ENCODE measurements at regions not wholly inside any gene's neighbourhood (a gene's known extent, or its start where the extent isn't known, plus 50 kb on each side); places are given as distances from the start of the nearest gene placed in this dataset.

DNA sequence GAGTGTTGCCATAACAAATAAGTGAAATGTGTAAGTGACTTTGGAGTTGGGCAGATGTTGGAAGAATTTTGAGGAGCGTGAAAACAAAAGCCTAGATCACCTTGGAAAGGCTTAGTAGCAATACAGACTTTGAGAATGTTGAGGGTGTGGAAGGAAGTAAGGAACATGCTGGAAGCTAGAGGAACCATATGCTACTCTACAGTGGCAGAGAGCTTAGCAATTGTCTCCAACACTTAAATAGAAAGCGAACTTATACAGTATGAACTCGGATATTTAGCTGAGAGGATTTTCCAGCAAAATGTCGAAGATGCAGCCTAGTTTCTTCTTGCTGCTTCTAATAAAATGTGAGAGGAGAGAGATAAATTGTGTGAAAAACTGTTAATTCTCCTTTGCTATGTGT lies 271.2 kb downstream of the ADRA2A start:
- peaks cover 0 to 13% (median 3%) of the 10 kb centered on the region in 7 donors for H3K9me3 Mint-ChIP-seq
- H3K4me1 Mint-ChIP-seq, result no peaks in the 10 kb centered on the region
- ATAC-seq (ENCODE audit: low read depth in 2 of 2) (no peak), DNase-seq (no peak)
- H3K36me3 Mint-ChIP-seq, result no peaks in the 10 kb centered on the region
- no peak overlapping the region for H3K27ac Mint-ChIP-seq
- no peak overlapping the region for H3K4me3 Mint-ChIP-seq
- H3K27me3 Mint-ChIP-seq, result peaks cover 27 to 33% (median 29%) of the 10 kb centered on the region in 3 donors

DNA sequence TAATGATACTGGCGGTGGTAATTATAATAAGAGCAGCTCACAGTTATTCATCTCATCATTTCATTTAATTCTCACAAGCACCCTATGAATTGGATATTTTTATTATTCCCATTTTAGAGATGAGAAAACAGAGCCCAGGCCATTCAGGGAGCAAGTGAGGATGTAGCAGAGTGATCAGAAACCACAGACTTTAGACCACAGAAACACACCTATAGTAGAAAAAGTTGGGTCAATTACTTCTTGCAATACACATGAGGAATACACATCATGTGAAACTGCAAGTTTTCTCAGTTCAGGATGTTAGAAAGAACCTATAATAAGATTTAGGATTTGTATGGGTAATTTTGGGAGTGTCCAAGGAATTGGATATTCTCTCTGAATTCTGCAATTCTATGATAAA lies 278.0 kb downstream of the ADRA2A start:
- DNase-seq (no peak), ATAC-seq (ENCODE audit: low read depth in 2 of 2) (no peak)
- Mint-ChIP-seq H3K9me3 (no peaks in the 10 kb centered on the region), H3K27me3 (peaks cover 42 to 52% (median 46%) of the 10 kb centered on the region in 3 donors), H3K4me1 (no peaks in the 10 kb centered on the region), H3K27ac (no peak overlapping the region), H3K36me3 (no peaks in the 10 kb centered on the region), H3K4me3 (no peak overlapping the region)

DNA sequence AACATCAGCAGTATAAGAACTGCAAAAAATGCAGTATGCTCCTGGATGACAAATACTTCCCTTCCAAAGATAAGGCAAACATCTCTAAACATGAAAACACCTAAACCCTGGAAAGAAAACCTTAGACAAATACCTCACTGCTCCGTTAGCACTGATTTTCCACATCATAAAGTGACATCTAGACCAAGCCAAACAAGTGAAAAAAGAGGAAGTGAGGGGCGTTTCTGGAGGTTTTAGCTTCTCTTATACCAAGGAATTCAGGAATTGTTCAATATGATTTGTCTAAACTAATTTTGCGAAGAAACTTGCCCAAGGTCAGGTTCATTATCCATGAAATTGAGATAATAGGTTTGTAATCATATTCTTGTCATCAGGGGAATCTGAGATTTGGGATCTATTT lies 279.7 kb downstream of the ADRA2A start:
- no peak overlapping the region for H3K27ac Mint-ChIP-seq
- H3K4me3 Mint-ChIP-seq, result no peak overlapping the region
- H3K4me1 Mint-ChIP-seq, result no peaks in the 10 kb centered on the region
- DNase-seq (no peak), ATAC-seq (ENCODE audit: low read depth in 2 of 2) (no peak)
- H3K36me3 Mint-ChIP-seq, result no peaks in the 10 kb centered on the region
- peaks cover 42 to 56% (median 43%) of the 10 kb centered on the region in 3 donors for H3K27me3 Mint-ChIP-seq
- H3K9me3 Mint-ChIP-seq, result no peaks in the 10 kb centered on the region

DNA sequence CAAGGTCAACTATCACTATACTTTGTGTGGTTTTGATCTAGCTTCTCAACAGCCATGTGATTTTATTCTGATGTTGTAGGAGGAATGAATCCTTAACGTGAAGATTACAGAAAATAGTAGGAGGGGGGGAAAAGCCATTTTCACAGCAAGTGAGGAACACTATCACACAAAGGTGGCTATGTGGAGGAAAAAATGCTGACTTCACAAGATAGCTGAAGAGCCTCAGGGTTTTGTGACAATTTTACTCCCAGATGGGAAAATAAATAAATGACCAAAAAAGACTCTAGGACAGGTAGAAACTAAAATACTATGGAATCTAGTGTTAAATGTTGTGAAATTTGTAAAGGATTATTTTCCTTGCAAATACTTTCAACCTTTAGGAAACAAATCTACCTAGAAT lies 281.0 kb downstream of the ADRA2A start:
- DNase-seq (no peak), ATAC-seq (ENCODE audit: low read depth in 2 of 2) (no peak)
- Mint-ChIP-seq H3K36me3 (no peaks in the 10 kb centered on the region), H3K9me3 (no peaks in the 10 kb centered on the region), H3K27ac (no peak overlapping the region), H3K4me1 (no peaks in the 10 kb centered on the region), H3K27me3 (peaks cover 34 to 52% (median 38%) of the 10 kb centered on the region in 3 donors), H3K4me3 (no peak overlapping the region)

DNA sequence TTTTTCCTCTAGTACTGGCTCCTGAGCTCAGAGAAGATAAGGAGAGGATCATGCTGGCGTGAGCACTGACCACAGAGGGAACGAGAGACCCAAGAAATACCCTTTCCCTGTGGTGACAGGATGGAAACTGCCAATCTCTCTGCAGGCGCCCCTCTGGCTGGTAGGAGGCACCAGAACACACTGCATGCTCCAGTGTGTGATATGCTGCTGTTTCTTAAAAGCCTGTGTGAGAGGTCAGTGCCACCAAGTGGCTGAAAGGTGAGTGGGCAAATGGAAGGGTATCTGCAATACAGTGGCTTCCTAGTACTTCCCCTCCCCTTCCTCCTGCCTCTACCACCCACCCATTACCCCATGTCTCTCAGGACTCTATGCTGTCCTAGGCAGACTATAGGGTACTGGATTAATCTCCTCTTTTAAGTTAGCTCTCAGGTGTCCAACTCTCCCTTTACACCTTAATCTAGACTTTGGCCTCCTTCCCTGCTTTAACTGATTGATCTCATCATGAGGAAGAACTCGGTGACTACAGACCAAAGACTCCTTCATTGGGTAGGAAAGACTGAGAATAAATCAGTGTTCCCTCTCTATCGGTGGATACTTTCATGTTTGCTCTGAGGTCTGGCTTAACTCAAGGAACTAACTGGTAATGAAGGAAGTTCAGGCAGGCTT lies 283.6 kb downstream of the ADRA2A start:
- DNase-seq, result no peak
- Mint-ChIP-seq H3K4me3 (no peak overlapping the region), H3K27ac (no peak overlapping the region), H3K27me3 (peaks cover 24 to 38% (median 30%) of the 10 kb centered on the region in 3 donors), H3K4me1 (no peaks in the 10 kb centered on the region), H3K36me3 (no peaks in the 10 kb centered on the region), H3K9me3 (no peaks in the 10 kb centered on the region)
- peak; percentile 60 for ATAC-seq (ENCODE audit: low read depth in 2 of 2)

DNA sequence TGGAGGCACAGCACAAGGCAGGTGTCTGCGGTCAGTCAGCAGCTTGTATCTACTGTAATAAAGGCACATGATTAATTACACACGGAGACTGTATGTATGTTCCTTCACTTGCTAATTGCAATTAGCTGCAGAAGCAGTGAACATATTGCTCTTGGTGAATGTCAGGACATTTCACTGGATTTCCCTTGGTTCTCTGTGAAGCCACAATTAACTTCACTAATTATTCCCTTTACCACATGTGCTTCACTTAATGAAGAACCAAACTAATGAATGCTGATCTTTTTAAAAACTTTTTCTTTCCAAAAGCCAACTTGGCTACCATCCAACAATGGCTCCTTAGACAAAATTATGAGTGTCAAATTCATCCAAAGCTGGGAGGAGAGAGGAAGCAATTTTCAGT lies 290.7 kb downstream of the ADRA2A start:
- no peak for ATAC-seq (ENCODE audit: low read depth in 2 of 2)

DNA sequence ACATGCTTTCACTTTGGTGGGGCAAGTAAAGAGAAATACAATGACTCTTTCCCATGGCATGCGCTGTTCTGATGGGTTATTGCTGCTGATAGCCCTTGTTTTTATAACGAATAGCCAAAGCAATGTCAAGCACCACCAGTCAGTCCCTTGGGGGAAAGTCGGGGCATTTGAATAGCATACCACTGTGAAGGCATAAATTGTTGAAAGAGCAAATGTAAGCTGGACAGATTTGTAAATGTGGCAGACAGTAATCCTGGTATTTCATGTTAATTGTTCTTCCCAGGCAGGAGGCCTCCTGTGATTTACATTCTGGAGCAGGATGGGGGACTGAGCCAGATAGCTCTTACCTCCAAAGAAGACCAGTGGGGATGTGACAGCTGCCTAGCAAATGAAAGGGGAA lies 293.3 kb downstream of the ADRA2A start:
- Mint-ChIP-seq H3K27me3 (peaks cover 0 to 9% (median 8%) of the 10 kb centered on the region in 3 donors), H3K4me3 (no peak overlapping the region), H3K9me3 (no peaks in the 10 kb centered on the region), H3K4me1 (no peaks in the 10 kb centered on the region), H3K36me3 (no peaks in the 10 kb centered on the region), H3K27ac (peak overlapping the region in 1 of 6 donors; percentile 5)
- ATAC-seq (ENCODE audit: low read depth in 2 of 2), result no peak
- no peak for DNase-seq

More for the DNA sequence above, 290.7 kb downstream of the ADRA2A start:
- no peak for DNase-seq
- H3K4me3 Mint-ChIP-seq, result no peak overlapping the region
- H3K27me3 Mint-ChIP-seq, result peaks cover under 1 to 13% (median 6%) of the 10 kb centered on the region in 3 donors
- H3K36me3 Mint-ChIP-seq, result no peaks in the 10 kb centered on the region
- no peaks in the 10 kb centered on the region for H3K4me1 Mint-ChIP-seq
- H3K27ac Mint-ChIP-seq, result no peak overlapping the region
- no peaks in the 10 kb centered on the region for H3K9me3 Mint-ChIP-seq

DNA sequence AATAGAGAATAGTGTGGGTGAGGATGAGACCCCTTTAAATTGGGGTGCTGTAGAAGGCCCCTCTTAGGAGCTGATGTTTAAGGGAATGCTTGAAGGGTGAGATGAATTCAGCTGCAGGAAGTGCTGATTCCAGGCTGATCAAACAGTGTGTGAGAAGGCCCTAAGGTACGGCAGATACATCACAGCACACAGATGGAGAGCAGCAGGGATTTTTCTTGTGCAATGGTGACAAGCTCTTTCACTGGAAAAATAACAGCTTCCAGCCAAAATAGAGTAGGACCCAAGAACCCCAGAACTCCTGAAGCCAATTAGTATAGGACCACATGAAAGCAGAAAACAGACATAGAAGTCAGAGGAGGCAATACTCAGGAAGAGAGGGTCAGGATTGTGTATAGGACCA lies 296.9 kb downstream of the ADRA2A start:
- ATAC-seq (ENCODE audit: low read depth in 2 of 2), result no peak
- Mint-ChIP-seq H3K4me3 (no peak overlapping the region), H3K9me3 (no peaks in the 10 kb centered on the region), H3K27ac (no peak overlapping the region), H3K36me3 (no peaks in the 10 kb centered on the region), H3K4me1 (no peaks in the 10 kb centered on the region), H3K27me3 (peaks cover 7 to 12% (median 8%) of the 10 kb centered on the region in 3 donors)
- DNase-seq, result no peak

DNA sequence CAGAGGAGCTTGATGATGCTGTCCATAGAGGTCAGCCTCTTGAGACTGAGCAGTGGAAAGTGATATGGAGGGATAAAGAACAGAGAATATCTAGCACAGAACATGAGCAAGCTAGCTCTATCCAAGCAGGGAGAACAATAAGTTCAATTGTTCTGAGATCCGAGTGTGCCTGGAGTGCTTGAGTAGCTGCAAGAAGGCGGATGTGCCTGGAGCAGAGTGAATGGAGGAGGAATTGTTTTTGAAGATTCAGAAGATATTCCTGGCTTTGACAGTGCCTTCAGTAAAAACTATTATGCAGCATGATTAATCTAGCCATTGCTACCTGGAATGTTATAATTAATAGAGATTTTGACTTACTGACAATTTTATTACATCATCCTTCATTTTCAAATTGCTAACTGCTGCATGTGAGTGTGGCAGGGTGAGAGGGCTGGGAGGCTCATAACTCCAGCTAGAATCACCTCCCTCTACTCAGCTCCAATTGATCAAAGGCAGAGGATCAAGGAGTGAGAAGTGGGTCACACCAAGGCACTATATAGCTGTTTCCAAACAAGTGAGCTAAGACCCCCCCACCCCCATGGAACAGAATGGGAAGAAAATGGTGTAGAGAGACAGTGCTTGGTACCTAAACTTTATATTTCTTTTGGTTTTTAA lies 302.8 kb downstream of the ADRA2A start:
- Mint-ChIP-seq H3K9me3 (peaks cover 0 to 9% (median 4%) of the 10 kb centered on the region in 7 donors), H3K4me3 (no peak overlapping the region), H3K27ac (no peak overlapping the region), H3K27me3 (peaks cover 3 to 20% (median 19%) of the 10 kb centered on the region in 3 donors), H3K4me1 (no peaks in the 10 kb centered on the region), H3K36me3 (no peaks in the 10 kb centered on the region)
- DNase-seq (no peak), ATAC-seq (ENCODE audit: low read depth in 2 of 2) (no peak)

DNA sequence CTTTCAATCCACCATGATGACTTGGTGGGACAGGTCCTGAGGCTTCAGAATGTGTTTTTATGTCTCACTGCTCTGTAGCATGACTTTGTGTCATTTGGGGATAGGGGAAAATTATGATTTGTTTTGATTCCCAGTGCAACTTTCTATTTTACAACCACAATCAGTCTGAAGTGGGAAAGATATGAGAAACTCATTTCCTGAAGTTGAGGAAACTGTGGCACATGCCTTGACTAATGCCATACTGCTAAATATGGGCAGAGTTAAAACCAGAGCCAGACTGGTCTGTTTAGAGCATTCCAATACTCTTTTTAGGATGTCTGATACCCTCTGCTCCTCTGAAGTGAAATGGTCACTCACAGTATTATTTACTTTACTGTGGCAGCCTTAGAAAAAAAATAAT lies 307.7 kb downstream of the ADRA2A start:
- ATAC-seq (ENCODE audit: low read depth in 2 of 2), result no peak
- Mint-ChIP-seq H3K4me1 (no peaks in the 10 kb centered on the region), H3K27me3 (peaks cover 0 to 21% (median 13%) of the 10 kb centered on the region in 3 donors), H3K36me3 (no peaks in the 10 kb centered on the region), H3K4me3 (no peak overlapping the region), H3K9me3 (peaks cover 0 to 9% (median 4%) of the 10 kb centered on the region in 7 donors), H3K27ac (no peak overlapping the region)
- DNase-seq, result no peak

DNA sequence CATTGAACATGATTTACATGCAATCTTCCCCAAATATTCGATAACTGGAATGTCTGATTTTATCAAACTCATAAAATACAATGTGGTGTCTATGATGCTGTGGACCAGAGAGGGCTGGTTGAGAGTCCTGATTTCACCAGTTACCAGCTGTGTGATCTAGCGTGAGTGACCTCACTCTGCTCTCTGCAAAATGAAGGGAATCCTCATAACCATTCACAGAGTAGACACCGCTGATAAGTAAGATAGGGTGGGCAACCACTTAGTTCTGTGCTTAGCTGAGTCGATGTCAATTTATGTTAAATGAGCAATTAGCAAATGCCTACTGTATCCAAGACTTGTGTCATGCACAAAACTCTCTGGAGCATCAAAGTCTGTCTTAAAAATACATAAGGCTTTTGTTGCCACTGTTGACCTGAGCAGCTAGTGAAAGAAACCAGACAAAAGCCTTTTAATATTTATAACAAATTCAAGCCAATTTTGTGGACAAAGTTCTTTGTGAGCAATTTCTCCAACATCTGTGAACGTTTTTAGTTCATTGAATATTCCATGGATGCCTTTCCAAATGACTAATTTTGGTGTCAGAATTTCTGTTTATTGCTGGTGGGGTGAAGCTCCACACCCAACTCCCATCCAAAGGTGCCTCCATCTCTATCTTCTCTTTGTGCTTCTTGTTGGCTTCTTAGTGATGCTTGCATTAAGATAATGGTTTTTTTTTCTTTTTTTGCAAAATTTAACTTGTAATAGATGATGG lies 314.2 kb downstream of the ADRA2A start:
- Mint-ChIP-seq H3K36me3 (no peaks in the 10 kb centered on the region), H3K9me3 (peaks cover 0 to 7% (median 2%) of the 10 kb centered on the region in 7 donors), H3K27ac (no peak overlapping the region), H3K4me3 (no peak overlapping the region), H3K27me3 (peaks cover 0 to 18% (median 0%) of the 10 kb centered on the region in 3 donors), H3K4me1 (no peaks in the 10 kb centered on the region)
- DNase-seq (no peak), ATAC-seq (ENCODE audit: low read depth in 2 of 2) (no peak)

DNA sequence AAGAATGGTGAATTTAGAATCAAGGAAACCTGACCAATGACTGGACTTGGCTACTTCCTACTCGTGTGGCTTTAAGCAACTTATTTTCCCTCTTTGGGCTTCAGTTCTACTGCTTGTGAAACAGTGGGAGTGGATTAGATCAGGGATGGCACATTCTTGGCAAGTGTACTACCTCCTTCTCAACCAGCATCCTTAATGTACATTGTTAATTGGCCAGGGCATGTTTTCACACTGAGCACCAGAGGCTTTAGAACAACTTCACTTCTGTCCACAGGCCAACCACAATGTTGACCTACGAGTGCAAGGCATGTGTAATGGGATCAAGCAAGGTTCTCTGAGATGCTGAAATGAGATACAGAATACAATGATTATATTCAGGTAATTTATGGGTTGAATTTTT lies 315.3 kb downstream of the ADRA2A start:
- Mint-ChIP-seq H3K36me3 (no peaks in the 10 kb centered on the region), H3K4me3 (no peak overlapping the region), H3K27me3 (peaks cover 0 to 11% (median 0%) of the 10 kb centered on the region in 3 donors), H3K4me1 (no peaks in the 10 kb centered on the region), H3K9me3 (peaks cover 0 to 7% (median 2%) of the 10 kb centered on the region in 7 donors), H3K27ac (no peak overlapping the region)
- no peak for ATAC-seq (ENCODE audit: low read depth in 2 of 2)
- DNase-seq, result no peak

DNA sequence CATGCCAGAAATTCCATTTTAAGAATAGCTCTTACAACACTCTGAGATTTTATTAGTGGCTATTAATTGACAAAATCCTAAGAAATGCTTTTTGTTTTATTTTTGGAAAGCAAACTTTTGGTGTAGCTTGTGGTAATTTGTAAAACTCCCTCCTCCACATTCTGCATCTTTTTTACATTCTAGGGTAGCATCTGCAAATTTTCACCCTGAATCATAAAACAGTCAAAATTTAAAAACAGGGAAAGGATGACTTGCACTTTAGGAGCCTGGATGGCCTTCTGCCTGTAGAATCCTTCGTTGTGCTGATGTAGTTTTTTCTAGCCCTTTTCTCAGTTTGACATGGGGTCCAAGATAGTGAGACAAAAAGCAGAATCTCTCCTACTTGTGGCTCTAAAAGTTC lies 316.1 kb downstream of the ADRA2A start:
- Mint-ChIP-seq H3K9me3 (peaks cover 0 to 7% (median 2%) of the 10 kb centered on the region in 7 donors), H3K4me3 (no peak overlapping the region), H3K27me3 (peaks cover 0 to 4% (median 0%) of the 10 kb centered on the region in 3 donors), H3K27ac (no peak overlapping the region), H3K36me3 (no peaks in the 10 kb centered on the region), H3K4me1 (no peaks in the 10 kb centered on the region)
- ATAC-seq (ENCODE audit: low read depth in 2 of 2) (no peak), DNase-seq (no peak)

DNA sequence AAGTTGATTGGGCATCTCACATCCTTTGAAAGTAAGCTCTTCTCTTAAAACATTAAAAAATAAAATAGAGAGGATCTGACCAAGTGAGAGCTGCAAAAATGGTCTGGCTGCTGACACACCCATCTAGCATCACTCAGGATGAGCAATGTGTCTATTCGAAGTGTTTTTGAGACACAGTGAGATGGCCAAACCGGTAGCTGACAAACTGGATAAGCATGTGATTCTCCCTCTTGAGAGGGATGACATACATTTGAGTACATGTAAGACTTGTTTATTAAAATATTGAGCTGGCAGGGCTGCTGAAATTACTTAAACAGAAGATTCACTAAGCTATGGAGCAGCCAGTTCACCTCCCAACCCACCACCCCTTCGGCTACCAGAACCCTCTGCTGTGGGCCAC lies 333.9 kb downstream of the ADRA2A start:
- H3K36me3 Mint-ChIP-seq, result no peaks in the 10 kb centered on the region
- no peak for DNase-seq
- H3K27ac Mint-ChIP-seq, result no peak overlapping the region
- no peaks in the 10 kb centered on the region for H3K4me1 Mint-ChIP-seq
- H3K4me3 Mint-ChIP-seq, result no peak overlapping the region
- ATAC-seq (ENCODE audit: low read depth in 2 of 2), result no peak
- H3K9me3 Mint-ChIP-seq, result peaks cover 0 to 6% (median 1%) of the 10 kb centered on the region in 7 donors
- peaks cover 10 to 35% (median 26%) of the 10 kb centered on the region in 3 donors for H3K27me3 Mint-ChIP-seq
